SK-N-SH treated with all-trans-retinoic acid at 6 μM for 48 hours (cell line): ENCODE measurements at regions not wholly inside any gene's neighbourhood (a gene's known extent, or its start where the extent isn't known, plus 50 kb on each side); places are given as distances from the start of the nearest gene placed in this dataset.

ENCODE experiments used
- ATAC-seq: fragments of 200-7000 bp; cut with Tn5 transposase; 3 replicates; pipeline ENCODE4 v1.9.1; 2020; ENCODE audit warnings: mild to moderate bottlenecking, moderate library complexity
- ARNTL ChIP-seq: fragments of 450-650 bp; formaldehyde crosslinking; IDR thresholded peaks from 2 replicates; pipeline ENCODE4 v1.5.0; 2020; ENCODE audit warnings: low read depth, mild to moderate bottlenecking, moderate library complexity, borderline replicate concordance
- BACH2 ChIP-seq: fragments of 250-450 bp; sonication (Bioruptor Pico); IDR thresholded peaks from 2 replicates; pipeline ENCODE4 v1.9.0; 2021; ENCODE audit warnings: mild to moderate bottlenecking, borderline replicate concordance
- CREB5 ChIP-seq: fragments of 250-450 bp; sonication (Bioruptor Pico); IDR thresholded peaks from 2 replicates; pipeline ENCODE4 v1.5.1; 2020; ENCODE audit warnings: low read depth, mild to moderate bottlenecking, moderate library complexity
- CSDC2 ChIP-seq: fragments of 250-450 bp; sonication (Bioruptor Pico); IDR thresholded peaks from 2 replicates; pipeline ENCODE4 v1.5.0; 2020; ENCODE audit warnings: mild to moderate bottlenecking, moderate library complexity
- ESRRG ChIP-seq: fragments of 250-450 bp; sonication (Bioruptor Pico); IDR thresholded peaks from 2 replicates; pipeline ENCODE4 v1.6.1; 2021; ENCODE audit warnings: mild to moderate bottlenecking
- GLIS3 ChIP-seq: fragments of 250-450 bp; sonication (Bioruptor Pico); IDR thresholded peaks from 2 replicates; pipeline ENCODE4 v1.5.0; 2020; ENCODE audit warnings: mild to moderate bottlenecking, moderate library complexity
- ISL1 ChIP-seq: fragments of 250-450 bp; sonication (Bioruptor Pico); IDR thresholded peaks from 2 replicates; pipeline ENCODE4 v2.1.2; 2022; ENCODE audit warnings: mild to moderate bottlenecking, moderate library complexity
- OSR1 ChIP-seq: fragments of 250-450 bp; sonication (Bioruptor Pico); IDR thresholded peaks from 2 replicates; pipeline ENCODE4 v1.8.0; 2022; ENCODE audit warnings: moderate library complexity, mild to moderate bottlenecking, inconsistent platforms
- PATZ1 ChIP-seq: fragments of 250-450 bp; sonication (Bioruptor Pico); IDR thresholded peaks from 2 replicates; pipeline ENCODE4 v1.8.0; 2020; ENCODE audit warnings: mild to moderate bottlenecking, moderate library complexity, borderline replicate concordance
- POU6F1 ChIP-seq: fragments of 250-450 bp; sonication (Bioruptor Pico); IDR thresholded peaks from 2 replicates; pipeline ENCODE4 v1.8.0; 2021; ENCODE audit warnings: low read depth, mild to moderate bottlenecking, moderate library complexity, borderline replicate concordance
- PPARA ChIP-seq: fragments of 250-450 bp; sonication (Bioruptor Pico); IDR thresholded peaks from 2 replicates; pipeline ENCODE4 v1.5.0; 2020; ENCODE audit warnings: mild to moderate bottlenecking, borderline replicate concordance
- RARB ChIP-seq: fragments of 250-450 bp; sonication (Bioruptor Pico); IDR thresholded peaks from 2 replicates; pipeline ENCODE4 v1.8.0; 2021; ENCODE audit warnings: mild to moderate bottlenecking, moderate library complexity
- SNAI2 ChIP-seq: fragments of 250-450 bp; sonication (Bioruptor Pico); IDR thresholded peaks from 2 replicates; pipeline ENCODE4 v1.5.0; 2020; ENCODE audit warnings: mild to moderate bottlenecking, moderate library complexity
- TCF4 ChIP-seq: fragments of 250-450 bp; sonication (Bioruptor Pico); IDR thresholded peaks from 2 replicates; pipeline ENCODE4 v1.8.0; 2021; ENCODE audit warnings: mild to moderate bottlenecking, moderate library complexity, borderline replicate concordance
- TSHZ2 ChIP-seq: fragments of 250-450 bp; sonication (Bioruptor Pico); IDR thresholded peaks from 2 replicates; pipeline ENCODE4 v1.5.0; 2020; ENCODE audit warnings: mild to moderate bottlenecking, moderate library complexity
- ZC3H10 ChIP-seq: fragments of 250-450 bp; sonication (Bioruptor Pico); IDR thresholded peaks from 2 replicates; pipeline ENCODE4 v1.5.1; 2021; ENCODE audit warnings: mild to moderate bottlenecking, moderate library complexity
- ZFP3 ChIP-seq: fragments of 250-450 bp; sonication (Bioruptor Pico); IDR thresholded peaks from 2 replicates; pipeline ENCODE4 v1.5.0; 2020; ENCODE audit warnings: mild to moderate bottlenecking, moderate library complexity
- ZNF565 ChIP-seq: fragments of 450-650 bp; formaldehyde crosslinking; conservative IDR thresholded peaks from 2 replicates; pipeline ENCODE4 v1.5.0; 2020; ENCODE audit warnings: low read depth, mild to moderate bottlenecking, moderate library complexity
- ZNF70 ChIP-seq: fragments of 450-650 bp; formaldehyde crosslinking; IDR thresholded peaks from 2 replicates; pipeline ENCODE4 v1.5.0; 2020; ENCODE audit warnings: mild to moderate bottlenecking, moderate library complexity
- ZNF8 ChIP-seq: fragments of 450-650 bp; formaldehyde crosslinking; IDR thresholded peaks from 2 replicates; pipeline ENCODE4 v1.5.0; 2020; ENCODE audit warnings: mild to moderate bottlenecking, moderate library complexity

- ATAC-seq = no peak
- TF ChIP-seq RARB (no peak), ZNF8 (CRISPR knock-in tag) (no peak), ESRRG (CRISPR knock-in tag) (no peak), ISL1 (CRISPR knock-in tag) (no peak)
Measured at GRCh38 chr2:75320898-75321598, 121.7 kb upstream of the TACR1 start.

GRCh38 chr2:75319951-75320350, 120.6 kb upstream of the TACR1 start:
- TF ChIP-seq TSHZ2 (CRISPR knock-in tag) = no peak
- no peak for TF ChIP-seq SNAI2 (CRISPR knock-in tag)
- no peak for TF ChIP-seq GLIS3 (CRISPR knock-in tag)
- no peak for TF ChIP-seq ZNF565
- TF ChIP-seq ISL1 (CRISPR knock-in tag) = no peak
- TF ChIP-seq ESRRG (CRISPR knock-in tag) = no peak
- TF ChIP-seq ARNTL (CRISPR knock-in tag) = no peak
- TF ChIP-seq PPARA (CRISPR knock-in tag) = no peak
- TF ChIP-seq PATZ1 (CRISPR knock-in tag) = no peak
- ATAC-seq = no peak

- ATAC-seq = no peak
- TF ChIP-seq CSDC2 (no peak), ZC3H10 (CRISPR knock-in tag) (no peak), ZNF565 (no peak), ZNF70 (CRISPR knock-in tag) (no peak), ZNF8 (CRISPR knock-in tag) (no peak), CREB5 (CRISPR knock-in tag) (no peak), POU6F1 (CRISPR knock-in tag) (no peak), BACH2 (CRISPR knock-in tag) (no peak), PATZ1 (CRISPR knock-in tag) (no peak), OSR1 (CRISPR knock-in tag) (no peak), ARNTL (CRISPR knock-in tag) (no peak), TCF4 (no peak), ZFP3 (CRISPR knock-in tag) (no peak), ISL1 (CRISPR knock-in tag) (no peak), PPARA (CRISPR knock-in tag) (no peak)
Measured at GRCh38 chr2:75317802-75318201, 118.5 kb upstream of the TACR1 start.
